Hepatocyte (in vitro differentiated cells): ENCODE measurements at regions not wholly inside any gene's neighbourhood (a gene's known extent, or its start where the extent isn't known, plus 50 kb on each side); places are given as distances from the start of the nearest gene placed in this dataset.

ENCODE experiments used
- EZH2 ChIP-seq: fragments of 200-600 bp; sonication (generic); IDR thresholded peaks from 2 replicates; pipeline ENCODE4 v1.6.1; 2016; ENCODE audit warnings: antibody characterized with exemption, mild to moderate bottlenecking, borderline replicate concordance
- TF ChIP-seq, protein P1 (sequence below): fragments of 200-600 bp; sonication (generic); IDR thresholded peaks from 2 replicates; pipeline ENCODE4 v1.5.1; 2016; ENCODE audit warnings: antibody characterized with exemption, mild to moderate bottlenecking; ENCODE audit not compliant: poor library complexity

DNA sequence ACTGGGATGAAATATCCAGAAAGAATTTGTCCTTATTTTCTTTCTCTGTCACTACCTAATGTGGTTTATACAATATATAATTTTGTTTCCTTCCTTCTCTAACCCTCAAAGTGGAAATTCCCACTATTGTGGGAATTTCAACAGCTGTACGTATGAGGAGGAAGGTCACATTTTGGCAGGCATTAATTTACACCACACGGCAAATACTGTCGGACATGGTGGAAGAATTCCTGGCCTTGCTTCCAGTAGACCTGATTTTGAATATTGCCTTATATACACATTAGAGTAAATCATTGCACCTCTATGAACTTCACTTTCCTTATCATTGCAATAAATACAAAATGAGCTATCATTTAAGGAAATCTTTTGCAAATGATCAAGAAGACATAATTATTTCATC is 358.1 kb upstream of the ETAA1 start:
- TF ChIP-seq, protein P1, sequence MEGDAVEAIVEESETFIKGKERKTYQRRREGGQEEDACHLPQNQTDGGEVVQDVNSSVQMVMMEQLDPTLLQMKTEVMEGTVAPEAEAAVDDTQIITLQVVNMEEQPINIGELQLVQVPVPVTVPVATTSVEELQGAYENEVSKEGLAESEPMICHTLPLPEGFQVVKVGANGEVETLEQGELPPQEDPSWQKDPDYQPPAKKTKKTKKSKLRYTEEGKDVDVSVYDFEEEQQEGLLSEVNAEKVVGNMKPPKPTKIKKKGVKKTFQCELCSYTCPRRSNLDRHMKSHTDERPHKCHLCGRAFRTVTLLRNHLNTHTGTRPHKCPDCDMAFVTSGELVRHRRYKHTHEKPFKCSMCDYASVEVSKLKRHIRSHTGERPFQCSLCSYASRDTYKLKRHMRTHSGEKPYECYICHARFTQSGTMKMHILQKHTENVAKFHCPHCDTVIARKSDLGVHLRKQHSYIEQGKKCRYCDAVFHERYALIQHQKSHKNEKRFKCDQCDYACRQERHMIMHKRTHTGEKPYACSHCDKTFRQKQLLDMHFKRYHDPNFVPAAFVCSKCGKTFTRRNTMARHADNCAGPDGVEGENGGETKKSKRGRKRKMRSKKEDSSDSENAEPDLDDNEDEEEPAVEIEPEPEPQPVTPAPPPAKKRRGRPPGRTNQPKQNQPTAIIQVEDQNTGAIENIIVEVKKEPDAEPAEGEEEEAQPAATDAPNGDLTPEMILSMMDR: no peak
- no peak for TF ChIP-seq EZH2
